Spleen (tissue), 7 donors: ENCODE measurements at regions not wholly inside any gene's neighbourhood (a gene's known extent, or its start where the extent isn't known, plus 50 kb on each side); places are given as distances from the start of the nearest gene placed in this dataset.

Experiments used
- CTCF ChIP-seq, 11 experiments: fragments of 200-600 bp in 7 of 11; fragments of 450-650 bp in 4 of 11; sonication (generic) in 4 of 11; IDR thresholded peaks in 8 of 11; conservative IDR thresholded peaks in 3 of 11; 1 replicate in 7 of 11; 2 replicates in 4 of 11; pipeline versions ENCODE4 v1.4.0 to v1.8.0; 2016 to 2021; ENCODE audit warnings: antibody characterized with exemption in 11 of 11, inconsistent platforms in 4 of 11, mild to moderate bottlenecking in 1 of 11
- POLR2A ChIP-seq, 3 donors: fragments of 450-650 bp; IDR thresholded peaks; one replicate each; pipeline ENCODE4 v1.5.1; 2017; ENCODE audit warnings: antibody characterized with exemption in 3 of 3, mild to moderate bottlenecking in 1 of 3
- POLR2AphosphoS5 ChIP-seq, 3 donors: sonication (generic); formaldehyde crosslinking; IDR thresholded peaks; one replicate each; pipeline ENCODE4 v1.5.1; 2017; ENCODE audit warnings: antibody characterized with exemption in 3 of 3
- donor health status: DM: no; HTN: no; CAD: no; lungs with moderate emphysema.
- donor health status: DM: no; HTN: no; CAD: no.
- donor health status: DM: no; HTN: no; CAD: no.

GRCh38 chr15:53454843-53455721 is 304.4 kb downstream of the WDR72 start:
- TF ChIP-seq CTCF (IDR thresholded peaks at IDR 0.05 in 8 of 11, conservative IDR thresholded peaks at IDR 0.05 in 3 of 11) (no peak), POLR2A (IDR thresholded peaks at IDR 0.05) (no peak), POLR2AphosphoS5 (IDR thresholded peaks at IDR 0.05) (no peak)
